BJ (cell line): ENCODE measurements at regions not wholly inside any gene's neighbourhood (a gene's known extent, or its start where the extent isn't known, plus 50 kb on each side); places are given as distances from the start of the nearest gene placed in this dataset.

Experiments
- CTCF ChIA-PET: fragments of 350-600 bp; formaldehyde crosslinking; extraction: SDS; loops from one replicate; lab custom pipeline; 2021; ENCODE audit warnings: antibody characterized with exemption, inconsistent platforms; lab: Yijun Ruan, JAX
- POLR2A ChIA-PET: fragments of 300-600 bp; sonication (Branson Sonifier 250); formaldehyde crosslinking; extraction: SDS; loops from one replicate; lab custom pipeline; 2021; ENCODE audit warnings: antibody characterized with exemption; lab: Charles Lee
- DNase-seq: peaks from one replicate; pipeline ENCODE4 v3.0.0-alpha.2; 2011; ENCODE audit warnings: low read depth
- H3K27me3 ChIP-seq: 2 replicates; pipeline ENCODE4 v1.6.0; 2011; ENCODE audit warnings: low read length; ENCODE audit not compliant: control insufficient read depth, insufficient read depth
- H3K36me3 ChIP-seq: 2 replicates; pipeline ENCODE4 v1.5.1; 2011; ENCODE audit warnings: low read length; ENCODE audit not compliant: control insufficient read depth, insufficient read depth
- H3K4me3 ChIP-seq: 2 replicates; pipeline ENCODE4 v1.5.1; 2011; ENCODE audit warnings: low read depth, mild to moderate bottlenecking, control low read depth, low read length
- TF ChIP-seq, protein P1 (sequence below): IDR thresholded peaks from 2 replicates; pipeline ENCODE4 v1.5.1; 2011; ENCODE audit warnings: low read depth, mild to moderate bottlenecking, control low read depth, inconsistent platforms, low read length, moderate library complexity; ENCODE audit not compliant: insufficient read depth

DNA sequence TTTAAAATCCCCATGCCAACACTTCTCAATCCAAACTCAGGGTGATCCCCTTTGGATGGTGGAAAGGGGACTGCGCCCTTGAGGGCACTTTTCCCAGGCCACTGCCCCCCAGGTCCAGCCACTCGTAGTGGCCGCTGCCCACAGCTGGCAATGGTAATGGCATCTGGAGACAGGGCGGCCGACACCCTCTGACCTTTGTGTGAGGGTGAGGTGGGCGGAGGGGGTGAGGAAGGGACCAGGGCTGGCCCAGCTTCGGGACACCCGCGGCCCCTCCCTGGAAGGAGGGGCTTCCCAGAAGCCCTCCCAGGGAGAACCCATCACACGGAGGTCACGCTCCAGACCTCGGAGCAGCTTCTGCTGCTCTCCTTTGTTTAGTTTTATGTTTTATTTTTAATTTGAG, 289.7 kb downstream of the FOXL1 start:
- ChIA-PET CTCF (interaction anchor here (2.3 kb wide), 1 partner anchor 12 kb away, joined by 8 read pairs; no protein-coding TSS in a partner anchor), POLR2A (no interaction called here)
- Histone ChIP-seq H3K27me3 (peaks cover 38% of the 10 kb centered on the region), H3K4me3 (no peak overlapping the region), H3K36me3 (no peaks in the 10 kb centered on the region)
- DNase-seq: no peak
- TF ChIP-seq, protein P1, sequence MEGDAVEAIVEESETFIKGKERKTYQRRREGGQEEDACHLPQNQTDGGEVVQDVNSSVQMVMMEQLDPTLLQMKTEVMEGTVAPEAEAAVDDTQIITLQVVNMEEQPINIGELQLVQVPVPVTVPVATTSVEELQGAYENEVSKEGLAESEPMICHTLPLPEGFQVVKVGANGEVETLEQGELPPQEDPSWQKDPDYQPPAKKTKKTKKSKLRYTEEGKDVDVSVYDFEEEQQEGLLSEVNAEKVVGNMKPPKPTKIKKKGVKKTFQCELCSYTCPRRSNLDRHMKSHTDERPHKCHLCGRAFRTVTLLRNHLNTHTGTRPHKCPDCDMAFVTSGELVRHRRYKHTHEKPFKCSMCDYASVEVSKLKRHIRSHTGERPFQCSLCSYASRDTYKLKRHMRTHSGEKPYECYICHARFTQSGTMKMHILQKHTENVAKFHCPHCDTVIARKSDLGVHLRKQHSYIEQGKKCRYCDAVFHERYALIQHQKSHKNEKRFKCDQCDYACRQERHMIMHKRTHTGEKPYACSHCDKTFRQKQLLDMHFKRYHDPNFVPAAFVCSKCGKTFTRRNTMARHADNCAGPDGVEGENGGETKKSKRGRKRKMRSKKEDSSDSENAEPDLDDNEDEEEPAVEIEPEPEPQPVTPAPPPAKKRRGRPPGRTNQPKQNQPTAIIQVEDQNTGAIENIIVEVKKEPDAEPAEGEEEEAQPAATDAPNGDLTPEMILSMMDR: no peak

DNA sequence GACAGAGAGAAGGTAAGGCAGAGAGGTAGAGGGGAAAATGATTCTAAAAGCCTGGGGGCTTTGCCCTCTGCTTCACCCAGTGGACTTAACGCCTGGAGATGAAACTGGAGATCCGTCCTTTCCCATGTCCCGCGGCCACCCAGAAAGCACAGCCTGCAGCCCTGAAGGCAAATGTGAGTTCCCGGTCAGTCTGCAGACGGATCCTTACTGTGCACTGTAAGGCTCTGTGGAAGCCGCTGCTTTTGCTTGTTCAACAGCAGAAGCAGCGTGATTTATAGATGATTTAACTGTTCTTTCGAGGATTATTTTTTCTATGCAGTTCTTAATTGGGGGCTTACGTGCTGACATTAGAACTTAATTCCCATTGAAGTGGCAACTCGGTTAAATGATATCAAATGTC, 290.4 kb downstream of the FOXL1 start:
- H3K4me3 ChIP-seq: no peak overlapping the region
- H3K27me3 ChIP-seq: peaks cover 32% of the 10 kb centered on the region
- no peak for DNase-seq
- POLR2A ChIA-PET: no interaction called here
- H3K36me3 ChIP-seq: no peaks in the 10 kb centered on the region
- CTCF ChIA-PET: interaction anchor here (2.3 kb wide), 1 partner anchor 13 kb away, joined by 8 read pairs; no protein-coding TSS in a partner anchor
- TF ChIP-seq, protein P1: no peak

DNA sequence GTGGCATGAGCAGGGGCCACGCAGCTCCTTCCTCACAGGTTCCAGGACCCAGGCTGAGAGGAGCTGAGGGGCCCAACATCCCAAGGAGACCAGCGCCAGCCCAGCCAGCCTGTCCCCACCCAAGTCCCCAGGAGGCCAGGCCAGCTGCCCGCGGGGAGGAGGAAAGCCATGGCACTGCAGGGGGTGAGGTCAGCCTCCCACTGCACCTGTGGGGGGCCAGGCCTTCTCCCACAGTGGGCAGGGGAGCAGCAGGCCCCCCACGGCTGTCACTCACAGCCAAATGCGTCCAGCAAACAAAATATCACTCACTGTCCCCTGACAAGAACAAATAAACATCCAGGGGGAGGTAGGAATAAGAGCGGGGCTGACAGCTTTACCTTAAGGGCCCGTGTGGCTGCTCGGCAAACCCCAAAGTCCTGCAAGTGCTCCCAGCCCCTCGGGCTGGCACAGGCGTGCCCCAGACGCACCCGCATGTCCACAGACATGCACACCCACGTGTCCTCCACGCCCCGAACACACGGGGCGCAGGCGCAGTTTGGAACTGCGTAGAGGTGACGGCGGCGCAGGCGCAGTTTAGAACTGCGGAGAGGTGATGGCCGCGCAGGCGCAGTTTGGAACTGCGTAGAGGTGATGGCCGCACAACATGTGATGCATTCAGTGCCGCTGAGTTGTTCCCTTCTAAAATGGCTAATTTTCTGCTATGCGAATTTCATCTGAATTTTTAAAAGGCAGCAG, 291.1 kb downstream of the FOXL1 start:
- TF ChIP-seq, protein P1: no peak
- Histone ChIP-seq H3K36me3 (no peaks in the 10 kb centered on the region), H3K4me3 (no peak overlapping the region), H3K27me3 (peaks cover 32% of the 10 kb centered on the region)
- POLR2A ChIA-PET: no interaction called here
- CTCF ChIA-PET: interaction anchor here (1.0 to 2.3 kb wide), 2 partner anchors 13 to 193 kb away, joined by 3 to 8 read pairs; no protein-coding TSS in a partner anchor
- no peak for DNase-seq

DNA sequence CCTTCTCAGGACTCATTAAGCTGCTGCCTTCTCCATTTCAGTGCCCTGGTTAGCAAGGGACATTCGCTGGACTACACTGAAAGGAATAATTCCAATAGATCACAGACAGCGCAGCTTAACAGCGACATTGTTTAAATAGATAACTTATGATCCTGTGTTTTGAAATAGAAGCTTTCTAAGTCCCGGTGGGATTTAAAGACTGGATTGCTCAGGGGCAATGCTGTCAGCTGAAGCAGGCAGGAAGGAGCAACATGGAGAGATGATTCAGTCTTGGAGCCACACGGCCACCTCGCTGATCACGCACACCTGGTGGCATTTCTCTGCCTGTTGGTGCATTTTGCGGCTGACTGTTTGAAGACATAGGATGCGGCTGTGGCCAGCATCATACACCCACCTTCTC, 292.0 kb downstream of the FOXL1 start:
- ChIA-PET POLR2A (no interaction called here), CTCF (interaction anchor here (0.7 to 1.0 kb wide), 2 partner anchors 51 to 192 kb away, joined by 3 to 5 read pairs; no protein-coding TSS in a partner anchor)
- no peaks in the 10 kb centered on the region for H3K36me3 ChIP-seq
- TF ChIP-seq, protein P1: no peak
- no peak overlapping the region for H3K4me3 ChIP-seq
- H3K27me3 ChIP-seq: peaks cover 26% of the 10 kb centered on the region
- DNase-seq: no peak

DNA sequence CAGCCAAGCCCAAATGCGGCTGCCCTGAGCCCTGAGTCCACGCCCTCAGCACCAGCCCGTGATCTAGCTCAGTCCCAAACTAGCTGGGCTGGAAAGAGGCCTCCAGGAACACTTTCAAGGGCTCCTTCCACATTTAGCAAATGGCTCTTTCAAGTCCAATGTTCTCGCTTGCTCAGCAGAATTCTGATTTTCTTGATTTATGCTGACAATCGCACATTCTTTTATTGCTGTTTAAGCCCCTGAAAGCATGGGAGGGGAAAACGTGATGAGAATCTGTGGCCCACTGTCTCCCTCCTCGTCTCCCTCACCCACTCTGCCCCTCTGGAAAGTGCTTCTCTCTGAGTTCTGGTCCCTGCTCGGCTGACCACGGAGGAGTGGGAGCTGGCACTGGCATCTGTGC, 293.8 kb downstream of the FOXL1 start:
- Histone ChIP-seq H3K27me3 (peaks cover 28% of the 10 kb centered on the region), H3K36me3 (no peaks in the 10 kb centered on the region), H3K4me3 (no peak overlapping the region)
- ChIA-PET POLR2A (no interaction called here), CTCF (no interaction called here)
- TF ChIP-seq, protein P1: no peak
- DNase-seq: no peak
